Tibial artery (tissue), 4 donors: ENCODE measurements at regions not wholly inside any gene's neighbourhood (a gene's known extent, or its start where the extent isn't known, plus 50 kb on each side); places are given as distances from the start of the nearest gene placed in this dataset.
A peak's percentile ranks its signal among the peaks of the same experiment; 100 is the strongest.

Experiments used
- DNase-seq, 2 donors: peaks; one replicate each; pipeline ENCODE4 v3.0.0-alpha.2; 2019
- H3K27ac ChIP-seq, 2 donors: fragments of 200-600 bp; sonication (generic) in 1 of 2; 1 replicate in 1 of 2; 2 replicates in 1 of 2; pipeline ENCODE4 v1.5.1; 2018 to 2019; ENCODE audit warnings: mild to moderate bottlenecking in 1 of 2
- H3K27me3 ChIP-seq, 2 donors: fragments of 200-600 bp; sonication (generic) in 1 of 2; one replicate each; pipeline versions ENCODE4 v1.5.1 to v1.6.0; 2016 to 2019
- H3K36me3 ChIP-seq, 3 donors: fragments of 200-600 bp; sonication (generic) in 2 of 3; one replicate each; pipeline ENCODE4 v1.5.1; 2016 to 2019; ENCODE audit warnings: mild to moderate bottlenecking in 2 of 3
- H3K4me1 ChIP-seq, 4 donors: fragments of 200-600 bp; sonication (generic) in 2 of 4; 1 replicate in 3 of 4; 2 replicates in 1 of 4; pipeline ENCODE4 v1.5.1; 2016 to 2019
- H3K4me3 ChIP-seq, 2 donors: fragments of 200-600 bp; sonication (generic) in 1 of 2; 1 replicate in 1 of 2; 2 replicates in 1 of 2; pipeline ENCODE4 v1.5.1; 2018 to 2019; ENCODE audit warnings: mild to moderate bottlenecking in 2 of 2
- H3K9me3 ChIP-seq, 3 donors: fragments of 200-600 bp; sonication (generic) in 1 of 3; one replicate each; pipeline ENCODE4 v1.5.1; 2016 to 2019
- CTCF ChIP-seq, 2 experiments: fragments of 200-600 bp in 1 of 2; fragments of 450-650 bp in 1 of 2; IDR thresholded peaks; one replicate each; pipeline ENCODE4 v1.5.1; 2017 to 2019; ENCODE audit warnings: antibody characterized with exemption in 2 of 2, mild to moderate bottlenecking in 1 of 2, moderate library complexity in 1 of 2
- intact Hi-C: fragments of 100-400 bp; cut with DNase I; formaldehyde crosslinking; loops from one replicate; pipeline ENCODE4 v1.15.0; 2023; ENCODE audit warnings: low total_unique reads

GRCh38 chr10:36383349-36383748, 741.3 kb upstream of the FZD8 start:
- intact Hi-C loops: no loop called here
- Histone ChIP-seq H3K4me3 (no peak overlapping the region), H3K27me3 (no peaks in the 10 kb centered on the region), H3K4me1 (peaks cover 0 to 18% (median 7%) of the 10 kb centered on the region in 4 donors), H3K36me3 (no peaks in the 10 kb centered on the region), H3K9me3 (no peaks in the 10 kb centered on the region), H3K27ac (no peak overlapping the region)
- TF ChIP-seq CTCF (IDR thresholded peaks at IDR 0.05): no peak
- no peak for DNase-seq

DNA sequence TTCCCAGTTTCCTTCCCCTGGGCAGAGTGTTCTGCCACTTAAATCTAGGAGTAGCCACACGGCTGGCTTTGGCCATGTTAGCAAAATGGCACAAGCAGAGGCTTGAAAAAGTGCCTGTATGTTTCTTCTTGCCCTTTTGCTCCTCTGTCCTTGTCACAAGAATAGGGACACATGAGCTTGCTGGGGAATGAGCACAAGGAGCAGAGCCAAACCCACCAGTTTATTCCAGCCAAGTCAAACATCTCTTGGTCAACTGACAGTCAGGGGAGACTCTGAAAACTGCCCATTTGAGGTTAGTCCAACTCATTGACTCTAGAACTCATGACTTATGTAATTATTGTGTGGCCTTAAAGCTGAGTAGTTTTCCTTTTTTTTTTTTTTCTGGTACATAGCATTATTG, 739.7 kb upstream of the FZD8 start:
- no peak overlapping the region for H3K4me3 ChIP-seq

GRCh38 chr10:36380538-36380937, 738.4 kb upstream of the FZD8 start:
- intact Hi-C loops: no loop called here
- Histone ChIP-seq H3K9me3 (no peaks in the 10 kb centered on the region), H3K27ac (peak overlapping the region in 1 of 2 donors; percentile 49), H3K4me3 (no peak overlapping the region), H3K27me3 (no peaks in the 10 kb centered on the region), H3K36me3 (no peaks in the 10 kb centered on the region), H3K4me1 (peaks cover 0 to 18% (median 7%) of the 10 kb centered on the region in 4 donors)
- no peak for DNase-seq
- TF ChIP-seq CTCF (IDR thresholded peaks at IDR 0.05): no peak

More for the DNA sequence above, 739.7 kb upstream of the FZD8 start:
- peak in 1 of 2 donors; percentile 81 for DNase-seq
- H3K4me1 ChIP-seq: peaks cover 0 to 18% (median 7%) of the 10 kb centered on the region in 4 donors
- intact Hi-C loops: no loop called here
- H3K36me3 ChIP-seq: no peaks in the 10 kb centered on the region
- no peaks in the 10 kb centered on the region for H3K27me3 ChIP-seq
- H3K27ac ChIP-seq: peak overlapping the region; percentile 41 to 49
- no peaks in the 10 kb centered on the region for H3K9me3 ChIP-seq
- TF ChIP-seq CTCF (IDR thresholded peaks at IDR 0.05): no peak

- intact Hi-C loops: no loop called here
- no peak overlapping the region for H3K4me3 ChIP-seq
- H3K27ac ChIP-seq: no peak overlapping the region
- no peaks in the 10 kb centered on the region for H3K9me3 ChIP-seq
- DNase-seq: no peak
- no peak for TF ChIP-seq CTCF (IDR thresholded peaks at IDR 0.05)
- no peaks in the 10 kb centered on the region for H3K4me1 ChIP-seq
- H3K27me3 ChIP-seq: no peaks in the 10 kb centered on the region
- H3K36me3 ChIP-seq: no peaks in the 10 kb centered on the region
Observed at GRCh38 chr10:36375107-36375506, 733.0 kb upstream of the FZD8 start.

DNA sequence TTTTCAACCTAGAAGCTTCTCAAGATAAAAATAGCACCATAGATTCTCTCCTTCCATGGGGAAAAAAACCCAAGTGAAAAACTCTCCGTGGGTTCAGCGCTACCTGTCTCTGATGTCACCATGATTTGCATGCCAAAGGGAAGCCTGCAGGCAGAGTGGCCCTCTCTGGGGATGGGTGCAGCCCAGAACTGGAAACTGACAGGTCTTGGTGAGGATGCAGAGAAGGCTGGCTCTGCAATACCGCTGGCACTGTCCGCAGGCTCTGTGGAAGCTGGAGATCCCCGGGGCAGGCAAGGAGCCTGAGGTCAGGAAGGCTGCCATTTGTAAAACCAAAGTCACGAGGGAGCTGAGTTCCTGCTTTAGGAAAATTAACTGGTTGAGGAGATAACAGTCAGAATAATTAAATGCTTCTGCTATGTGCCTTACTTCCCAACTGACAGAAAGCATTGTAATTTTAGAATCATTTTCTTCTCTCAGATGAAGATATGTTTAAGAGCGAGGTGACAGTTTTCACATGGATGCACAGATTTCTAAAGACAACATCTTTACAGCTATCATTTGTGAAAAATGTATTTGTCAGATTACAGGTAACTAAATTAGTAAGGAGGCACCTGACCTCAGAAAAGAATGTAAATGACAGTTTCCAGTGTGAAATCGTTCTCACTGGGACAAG, 731.5 kb upstream of the FZD8 start:
- no peak overlapping the region for H3K27ac ChIP-seq
- no peak overlapping the region for H3K4me3 ChIP-seq
- no peak for DNase-seq
- no peaks in the 10 kb centered on the region for H3K27me3 ChIP-seq
- intact Hi-C loops: no loop called here
- TF ChIP-seq CTCF (IDR thresholded peaks at IDR 0.05): no peak
- no peaks in the 10 kb centered on the region for H3K9me3 ChIP-seq
- no peaks in the 10 kb centered on the region for H3K36me3 ChIP-seq
- no peaks in the 10 kb centered on the region for H3K4me1 ChIP-seq

DNA sequence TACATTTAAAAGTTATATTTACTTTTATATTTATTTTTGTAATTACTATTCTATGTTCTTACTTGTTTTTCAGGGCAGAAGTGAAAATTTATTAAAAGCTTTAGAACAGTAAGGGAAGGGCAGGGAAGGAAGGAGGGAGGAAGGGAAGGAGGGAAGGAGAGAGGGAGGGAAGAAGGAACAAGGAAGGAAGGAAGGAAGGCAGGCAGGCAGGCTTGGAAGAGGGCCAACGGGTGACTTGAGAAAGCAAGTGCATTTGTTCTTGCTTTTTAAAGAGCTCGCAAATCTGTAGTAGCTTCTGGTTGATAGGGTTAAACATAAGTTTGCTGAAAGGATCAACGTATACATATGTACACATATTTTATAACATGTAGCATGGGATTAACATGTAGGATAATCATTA, 725.3 kb upstream of the FZD8 start:
- H3K27ac ChIP-seq: no peak overlapping the region
- no peaks in the 10 kb centered on the region for H3K4me1 ChIP-seq
- TF ChIP-seq CTCF (IDR thresholded peaks at IDR 0.05): no peak
- H3K36me3 ChIP-seq: no peaks in the 10 kb centered on the region
- H3K9me3 ChIP-seq: no peaks in the 10 kb centered on the region
- DNase-seq: no peak
- intact Hi-C loops: no loop called here
- H3K27me3 ChIP-seq: no peaks in the 10 kb centered on the region
- no peak overlapping the region for H3K4me3 ChIP-seq
